Astrocyte of the hippocampus (primary cell): ENCODE measurements at regions not wholly inside any gene's neighbourhood (a gene's known extent, or its start where the extent isn't known, plus 50 kb on each side); places are given as distances from the start of the nearest gene placed in this dataset.
A peak's percentile ranks its signal among the peaks of the same experiment; 100 is the strongest.

ENCODE experiments used
- DNase-seq: peaks from one replicate; pipeline ENCODE4 v3.0.0; 2011; ENCODE audit warnings: low read depth, low spot score

DNA sequence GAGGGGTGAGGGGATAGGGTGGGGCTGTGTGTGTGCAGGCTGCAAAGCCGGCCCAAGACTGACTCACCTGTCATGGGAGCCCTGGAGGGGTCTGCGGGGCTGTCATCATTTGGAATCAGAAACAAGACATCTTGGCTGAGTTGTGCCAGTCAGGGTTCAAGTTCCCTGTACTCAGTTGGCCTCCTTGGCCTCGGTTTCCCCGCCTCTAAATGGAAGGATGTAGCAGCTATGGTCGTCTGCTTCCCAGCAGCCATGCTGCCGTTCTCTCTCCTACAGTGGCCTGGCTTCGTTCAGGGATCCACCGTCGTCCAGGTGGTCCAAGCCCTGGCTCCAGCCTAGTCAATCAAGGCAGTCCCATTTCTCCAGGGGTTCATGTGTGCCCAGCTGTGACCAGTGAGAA, 83.6 kb upstream of the PMEPA1 start:
- no peak for DNase-seq

DNA sequence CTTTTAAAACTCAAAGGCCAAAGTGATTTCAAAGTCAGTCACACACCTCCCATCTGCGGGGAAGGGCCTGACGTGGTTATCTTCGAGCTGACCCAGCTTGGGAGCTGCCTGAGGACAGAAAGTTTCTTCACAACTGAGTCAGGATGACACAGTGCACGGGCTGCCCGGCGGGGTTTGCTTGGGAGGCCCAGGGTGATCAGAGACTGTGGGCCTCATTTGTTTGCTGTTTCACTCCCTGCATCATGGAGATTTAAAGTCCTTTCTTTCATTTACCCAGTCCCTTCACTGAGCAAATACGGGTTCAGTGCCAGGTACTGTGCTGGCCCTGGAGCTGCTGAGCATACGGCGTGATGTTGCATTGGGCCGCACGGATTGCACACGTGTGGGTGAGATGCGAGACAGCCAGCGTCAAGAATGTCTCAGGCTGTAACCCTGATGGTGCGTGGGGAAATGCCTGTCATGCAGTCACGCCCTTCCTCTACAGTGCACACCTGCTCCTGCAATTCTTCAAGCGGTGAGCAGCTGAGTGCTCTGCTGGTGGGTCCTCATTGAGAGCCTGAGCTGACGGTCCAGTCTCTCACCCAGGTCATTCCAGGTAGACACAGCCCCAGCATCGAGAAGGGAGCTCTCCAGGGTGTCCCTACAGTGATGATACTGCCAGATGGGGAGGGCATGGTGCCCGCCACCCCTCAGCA, 82.7 kb upstream of the PMEPA1 start:
- no peak for DNase-seq

DNA sequence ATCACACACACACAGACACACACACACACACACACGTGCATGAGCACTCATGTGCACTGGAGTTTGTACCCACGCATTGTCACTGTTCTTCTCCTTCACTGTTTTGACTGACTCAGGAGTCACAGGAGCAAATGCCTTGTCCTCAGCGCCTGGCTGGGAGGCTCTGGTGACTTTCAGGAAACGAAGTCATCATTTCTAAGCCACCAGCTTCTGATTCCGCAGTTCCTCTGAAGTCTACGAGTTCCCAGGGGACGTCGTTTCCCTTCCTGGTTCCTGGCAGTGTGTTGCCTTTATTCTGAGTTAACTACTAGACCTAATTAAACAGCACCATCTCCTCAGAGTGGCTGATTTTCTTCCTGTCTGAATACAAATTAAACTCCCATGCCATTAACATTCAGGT, 82.2 kb upstream of the PMEPA1 start:
- peak; percentile 15 for DNase-seq

DNA sequence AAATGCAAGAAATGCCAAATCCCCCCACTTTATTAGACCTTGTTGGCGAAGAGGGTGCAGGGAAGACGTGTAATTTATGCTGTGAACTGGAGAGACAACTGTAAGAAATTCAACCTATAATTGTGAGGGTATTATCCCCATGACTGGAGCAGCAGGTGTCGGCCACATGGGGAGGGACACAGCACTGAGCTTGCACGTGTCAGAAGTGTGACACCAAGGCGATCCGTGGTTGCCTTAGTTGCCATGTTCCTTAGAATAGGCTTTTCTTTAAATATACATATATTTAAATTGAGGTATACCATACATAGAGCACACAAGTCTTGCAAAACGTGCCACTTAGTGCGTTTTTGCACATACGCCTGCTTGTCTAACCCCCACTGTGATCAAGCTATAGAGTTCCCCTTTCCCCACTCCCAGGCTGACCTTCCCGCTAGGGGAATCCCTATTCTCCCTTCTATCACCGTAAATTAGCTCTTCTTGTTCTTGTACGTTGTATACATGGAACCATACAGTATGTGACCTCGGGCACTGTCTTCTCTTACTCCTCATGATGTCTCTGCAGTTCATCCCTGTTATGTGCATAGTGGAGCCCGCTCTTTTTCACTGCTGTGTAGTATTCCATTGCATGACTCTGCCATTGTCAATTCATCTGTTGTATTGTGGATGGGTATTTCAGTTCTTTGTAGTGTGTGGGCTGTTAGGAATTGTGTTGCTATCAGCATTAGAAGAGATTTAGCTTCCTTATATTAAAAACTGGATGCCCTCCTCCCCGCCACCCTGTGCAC, 81.6 kb upstream of the PMEPA1 start:
- no peak for DNase-seq

DNA sequence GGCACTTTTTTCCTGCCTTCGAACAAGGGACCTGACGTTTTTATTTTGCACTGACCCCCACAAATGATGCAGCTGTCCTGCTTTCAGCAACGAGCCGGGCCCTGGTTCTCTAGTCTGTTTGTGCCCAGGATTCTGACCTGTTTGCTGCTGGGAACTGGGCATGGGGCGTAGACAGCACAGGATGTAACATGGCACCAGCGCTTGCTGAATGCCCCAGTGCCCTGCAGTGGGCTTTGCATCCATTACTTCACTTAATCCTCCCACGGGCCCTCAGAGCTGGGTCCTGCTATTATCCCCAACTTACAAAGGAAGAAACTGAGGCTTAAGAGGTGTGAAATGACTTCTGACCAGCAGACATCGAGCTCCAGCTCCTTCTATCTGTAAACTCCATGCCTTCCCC, 80.4 kb upstream of the PMEPA1 start:
- DNase-seq = no peak

DNA sequence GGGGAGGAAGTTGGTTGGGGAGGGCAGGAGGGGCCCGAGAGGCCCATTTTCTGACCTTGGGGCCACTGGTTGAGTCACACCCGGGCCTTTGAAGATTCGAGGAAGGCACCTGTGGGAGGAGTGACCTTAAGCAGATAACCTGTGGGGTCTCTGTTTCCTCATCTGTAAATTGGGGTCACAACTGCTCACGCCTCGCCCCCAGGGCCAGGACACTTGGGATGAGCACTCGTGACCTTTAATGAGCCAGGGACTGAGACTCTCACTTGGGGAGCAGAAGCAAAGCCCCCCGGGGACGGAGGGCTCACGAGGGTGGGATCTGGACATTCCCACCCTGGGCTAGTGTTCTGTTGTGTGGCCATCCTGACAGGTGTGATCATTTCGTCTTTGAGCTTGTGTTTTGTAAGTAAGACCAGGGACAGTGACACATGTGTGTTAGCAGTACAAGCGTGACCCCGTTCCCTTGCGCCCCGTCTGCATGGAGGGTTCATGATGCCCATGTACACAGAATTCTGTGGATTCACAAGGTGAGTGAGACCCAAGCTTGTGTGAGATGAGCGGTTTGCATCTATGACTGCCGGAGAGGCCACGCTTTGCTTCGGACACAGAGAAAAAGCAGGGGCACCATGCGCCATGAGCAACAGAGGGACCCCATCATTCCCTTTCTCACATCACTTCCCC, 79.3 kb upstream of the PMEPA1 start:
- no peak for DNase-seq

DNA sequence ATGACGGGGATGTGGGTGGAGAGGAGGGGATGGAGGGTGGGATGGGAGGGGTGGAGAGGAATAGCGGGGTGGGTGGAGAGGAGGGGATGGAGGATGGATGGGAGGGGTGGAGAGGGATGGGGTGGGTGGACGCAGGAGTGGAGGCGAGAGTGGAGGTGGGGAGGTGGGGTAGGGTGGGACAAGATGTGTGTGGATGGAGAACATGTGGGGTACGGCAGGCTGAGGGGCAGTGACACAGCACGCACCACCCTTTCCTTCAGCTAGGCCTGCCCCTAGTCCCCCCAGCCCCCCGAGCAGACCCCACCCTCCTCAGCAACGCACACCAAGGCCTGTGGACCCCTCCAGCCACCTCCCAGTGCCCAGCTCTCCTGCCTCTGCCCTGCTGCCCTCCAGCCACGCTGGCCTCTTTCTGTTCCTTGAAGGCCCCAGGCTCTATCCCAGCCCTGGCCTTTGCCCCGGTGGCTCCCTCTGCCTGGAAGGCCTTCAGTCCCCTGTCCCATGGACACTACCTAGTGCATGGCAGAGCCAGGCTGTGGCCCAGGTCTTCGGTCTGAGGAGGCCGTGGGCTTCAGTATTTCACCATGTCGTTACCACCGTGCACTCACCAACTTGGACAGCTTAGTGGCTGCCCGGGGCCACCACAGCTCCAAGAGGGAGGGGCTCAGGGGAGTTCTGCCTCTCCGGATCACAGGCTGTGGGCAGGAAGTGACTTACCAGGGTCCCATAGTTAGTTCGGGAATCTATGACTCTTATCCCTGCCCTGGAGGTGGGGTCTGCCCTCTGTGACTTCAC, 78.4 kb upstream of the PMEPA1 start:
- DNase-seq = no peak

DNA sequence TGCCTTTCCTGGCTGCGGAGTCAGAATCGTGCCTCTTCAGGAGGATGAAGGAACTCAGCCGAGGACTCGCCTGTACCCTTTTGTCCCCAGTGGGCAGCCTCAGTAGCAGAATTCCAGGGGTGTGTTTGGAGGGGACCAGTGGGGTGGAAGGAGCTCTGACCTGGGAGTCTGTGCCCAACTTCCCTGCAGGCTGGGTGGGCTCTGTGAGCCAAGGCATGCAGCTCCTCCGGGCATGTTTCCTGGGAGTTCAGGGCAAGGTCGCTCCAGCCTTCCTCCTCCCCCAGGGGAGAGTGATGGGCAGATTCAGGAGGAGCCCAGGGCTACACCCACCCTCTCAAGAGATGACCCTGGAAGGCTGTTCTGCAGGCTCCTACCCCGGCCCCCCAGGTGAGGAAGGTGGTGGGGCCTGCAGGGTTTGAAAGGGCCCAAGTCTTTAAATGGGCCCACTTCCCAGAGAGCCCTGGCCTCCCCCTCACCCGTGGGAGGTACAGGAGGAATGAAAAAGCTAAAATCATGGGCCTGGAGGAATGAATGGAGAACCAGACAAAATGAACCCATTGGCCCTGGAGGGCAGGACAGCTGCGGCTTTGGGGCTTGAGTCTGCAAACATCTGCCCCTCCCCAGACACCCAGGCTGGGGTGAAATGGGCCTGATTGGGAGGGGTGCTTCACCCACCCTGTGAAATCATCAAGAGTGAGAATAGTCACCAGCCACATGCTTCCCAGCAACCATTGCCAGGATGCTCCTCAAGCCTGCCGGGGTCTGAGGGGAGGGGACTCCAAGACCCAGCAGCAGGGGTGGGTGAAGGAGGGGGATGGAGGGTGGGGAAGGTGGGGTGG, 77.6 kb upstream of the PMEPA1 start:
- no peak for DNase-seq

DNA sequence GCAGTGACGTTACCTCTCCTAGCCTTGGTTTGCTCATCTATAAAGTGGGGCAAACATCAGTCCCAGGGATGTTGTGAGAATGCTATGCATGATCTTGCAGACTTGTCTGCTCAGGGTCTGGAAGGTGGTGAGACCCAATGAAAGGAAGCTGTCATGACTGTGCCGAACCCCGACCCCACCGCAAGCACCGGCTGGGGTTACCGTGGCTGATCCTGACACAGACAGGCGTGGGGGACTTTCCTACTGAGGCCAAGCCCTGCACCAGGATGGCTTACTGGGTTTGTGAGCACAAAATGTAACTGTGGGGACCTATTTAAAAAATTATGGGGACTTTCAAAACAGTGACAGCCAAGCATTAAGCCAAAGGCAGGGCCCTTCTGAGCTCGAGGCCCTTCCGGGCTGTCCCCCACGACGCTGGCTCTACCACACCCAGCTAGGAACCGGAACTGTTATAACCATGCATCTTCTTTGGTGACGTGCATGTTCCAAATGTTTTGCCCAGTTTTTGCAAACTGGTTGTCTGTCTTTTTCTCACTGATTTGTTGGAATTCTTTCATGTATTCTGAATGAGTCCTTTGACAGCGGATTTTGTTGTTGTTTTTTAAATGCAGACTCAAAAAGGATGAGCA, 76.6 kb upstream of the PMEPA1 start:
- no peak for DNase-seq

DNA sequence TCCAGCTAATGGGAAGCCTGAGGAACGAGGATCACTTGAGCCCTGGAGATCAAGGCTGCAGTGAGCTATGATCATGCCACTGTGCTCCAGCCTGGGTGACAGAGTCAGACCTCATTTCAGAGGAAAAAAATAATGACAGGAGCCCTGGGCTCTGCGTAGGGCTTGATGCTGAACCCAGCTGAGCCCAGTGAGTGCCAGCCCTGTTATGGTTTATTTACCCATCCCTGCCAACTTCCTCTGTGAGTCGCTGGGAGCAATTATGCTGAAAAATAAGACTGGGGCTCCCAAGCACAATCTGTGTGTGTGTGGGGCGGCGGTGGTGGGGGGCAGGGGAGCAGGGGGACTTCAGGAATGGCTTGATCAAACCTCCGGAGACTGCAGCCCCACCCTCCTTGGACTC, 75.9 kb upstream of the PMEPA1 start:
- no peak for DNase-seq

DNA sequence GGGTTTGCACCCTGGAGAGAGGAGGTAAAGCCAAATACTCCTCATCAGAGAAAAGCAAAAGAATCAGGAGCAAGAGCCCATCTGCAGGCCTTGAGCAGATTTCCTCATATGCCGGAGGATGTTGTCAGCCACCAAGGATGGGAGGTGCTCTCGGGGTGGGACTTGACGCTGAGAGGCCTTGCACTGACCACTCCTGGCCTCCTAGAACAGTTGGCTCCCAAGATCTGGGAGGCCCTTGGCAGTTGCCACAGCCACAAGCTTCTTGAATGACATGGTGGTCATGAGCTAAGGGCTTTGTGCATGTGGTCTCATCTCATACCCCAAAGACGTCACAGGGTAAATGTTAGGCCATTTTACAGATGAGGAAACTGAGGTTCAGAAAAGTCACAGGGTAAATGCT, 75.2 kb upstream of the PMEPA1 start:
- no peak for DNase-seq

DNA sequence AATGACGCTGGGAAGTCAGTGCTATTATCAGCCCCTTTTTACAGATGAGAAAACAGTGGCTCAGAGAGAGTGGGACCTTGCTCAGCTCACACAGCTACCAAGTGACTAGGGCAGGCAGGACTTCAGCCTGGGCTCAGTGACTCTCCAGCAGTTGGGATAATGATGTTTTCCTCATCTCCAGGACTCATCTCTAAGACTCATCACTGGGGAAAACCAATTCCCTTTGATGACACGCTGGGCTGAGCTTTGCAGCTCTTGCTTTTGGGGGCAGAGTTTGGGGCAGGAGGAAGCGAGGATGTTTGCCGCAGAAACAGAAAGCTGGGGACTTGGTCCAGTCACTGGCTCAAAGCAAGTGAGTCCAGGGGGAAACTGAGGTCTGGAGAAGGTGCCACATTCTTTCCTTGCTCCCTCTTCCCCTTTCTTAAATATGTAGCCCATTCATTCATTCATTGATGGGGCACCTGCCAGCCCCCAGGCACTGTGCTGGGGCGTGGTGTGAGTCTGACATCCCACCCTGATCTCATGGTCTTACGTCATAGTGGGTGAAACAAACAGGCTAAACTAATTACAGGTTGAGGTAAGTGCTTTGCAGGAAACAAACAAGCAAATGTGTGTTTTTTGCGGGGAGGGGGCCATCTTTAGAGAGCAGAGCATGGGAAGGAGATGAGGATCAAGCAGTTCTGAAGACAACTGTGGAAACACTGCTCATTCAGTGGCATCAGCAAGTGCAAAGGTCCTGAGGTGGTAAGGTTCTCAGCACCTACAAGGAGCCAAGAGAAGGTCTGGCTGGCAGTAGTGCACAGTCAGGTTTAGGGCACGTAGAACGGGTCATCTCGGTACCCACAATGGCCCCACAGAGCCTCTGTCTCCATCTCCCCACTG, 74.4 kb upstream of the PMEPA1 start:
- DNase-seq = no peak

DNA sequence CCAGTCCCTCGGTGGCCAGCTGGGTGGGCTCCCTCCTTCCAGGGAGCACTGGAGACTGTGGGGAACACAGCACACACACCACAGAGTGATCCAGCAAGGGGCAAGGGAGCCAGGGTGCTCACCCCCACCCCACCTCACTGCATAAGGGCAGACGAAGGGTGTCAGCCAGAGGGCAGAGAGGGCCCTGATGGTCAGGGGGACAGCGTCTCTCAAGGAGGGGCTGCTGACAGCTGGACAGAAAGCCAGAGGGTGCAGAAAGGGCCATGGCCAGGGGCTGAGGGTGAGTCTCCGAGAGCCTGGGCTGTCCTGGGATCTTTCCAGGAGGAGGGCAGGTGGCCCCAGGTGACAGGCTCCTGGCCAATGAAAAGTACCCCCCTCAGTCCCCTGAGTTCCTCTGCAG, 73.4 kb upstream of the PMEPA1 start:
- no peak for DNase-seq

DNA sequence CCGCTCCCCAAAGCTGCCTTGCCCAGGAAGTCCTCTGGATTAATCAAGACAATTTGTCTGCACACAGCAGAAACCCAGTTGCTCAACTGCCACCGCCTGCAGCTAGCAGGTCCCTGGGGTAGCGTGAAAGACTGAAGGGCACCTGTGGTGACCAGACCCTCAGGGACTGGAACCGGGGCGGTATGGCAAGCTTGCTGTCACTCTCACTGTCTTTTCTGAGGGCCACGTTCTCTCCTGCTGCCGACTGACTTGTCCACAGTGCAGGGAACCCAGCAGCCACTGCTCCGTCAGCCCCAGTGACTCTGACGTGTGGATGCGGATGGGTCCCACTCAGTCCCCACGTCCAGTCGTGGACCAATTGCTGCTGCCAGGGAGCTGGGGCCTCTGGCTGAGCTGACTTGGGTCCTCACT, 72.8 kb upstream of the PMEPA1 start:
- DNase-seq = no peak

DNA sequence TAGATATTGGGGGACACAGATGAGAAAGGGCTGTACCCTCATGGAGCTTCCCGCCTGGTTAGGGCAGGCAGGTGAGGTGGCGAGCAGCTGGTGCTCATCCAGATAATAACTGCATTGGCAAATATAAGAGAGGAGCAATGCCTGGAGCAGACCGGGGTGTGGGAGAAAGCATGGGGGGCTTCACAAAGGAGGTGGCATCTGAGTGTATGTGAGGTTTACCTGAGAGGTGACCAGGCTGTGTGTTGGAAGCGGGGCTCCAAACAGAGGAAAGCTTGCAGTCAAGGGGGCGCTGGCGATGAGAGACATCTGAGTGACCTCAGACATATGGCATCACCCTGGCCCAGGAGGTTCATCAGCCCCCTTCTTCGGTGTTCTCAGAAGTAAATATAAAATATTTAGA, 72.1 kb upstream of the PMEPA1 start:
- no peak for DNase-seq

DNA sequence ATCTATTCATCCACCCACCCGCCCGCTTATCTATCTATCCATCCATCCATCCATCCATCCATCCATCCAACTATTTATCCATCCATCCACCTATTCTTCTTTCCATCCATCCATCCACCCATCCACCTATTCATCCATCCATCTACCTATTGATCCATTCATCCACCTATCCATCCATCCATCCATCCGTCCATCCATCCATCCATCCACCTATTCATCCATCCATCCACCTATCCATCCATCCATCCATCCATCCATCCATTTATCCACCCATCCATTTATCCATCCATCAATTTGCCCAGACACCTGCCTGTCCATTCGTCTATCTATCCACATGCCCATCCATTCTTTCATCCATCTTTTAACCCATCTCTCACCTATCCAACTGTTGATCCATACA, 71.1 kb upstream of the PMEPA1 start:
- DNase-seq = no peak

DNA sequence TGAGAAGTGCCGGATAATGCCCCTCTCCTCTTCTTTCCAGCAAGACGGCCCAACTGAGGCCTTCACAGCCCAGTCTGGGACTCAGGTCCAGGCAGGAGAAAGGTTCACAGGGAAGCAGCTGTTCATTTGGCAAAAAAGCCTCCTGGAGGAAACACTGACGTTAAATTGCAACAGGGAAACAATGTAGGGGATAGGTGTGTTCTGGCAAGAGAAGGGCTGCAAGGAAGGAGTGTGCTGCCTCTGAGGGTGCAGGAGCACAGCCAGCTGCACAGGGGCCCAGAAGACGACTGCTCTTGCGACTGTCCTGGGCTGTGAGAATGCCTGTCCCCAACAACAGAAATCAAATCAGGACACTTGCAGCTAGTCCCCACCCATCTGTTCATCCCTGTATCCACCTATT, 70.6 kb upstream of the PMEPA1 start:
- DNase-seq = no peak

DNA sequence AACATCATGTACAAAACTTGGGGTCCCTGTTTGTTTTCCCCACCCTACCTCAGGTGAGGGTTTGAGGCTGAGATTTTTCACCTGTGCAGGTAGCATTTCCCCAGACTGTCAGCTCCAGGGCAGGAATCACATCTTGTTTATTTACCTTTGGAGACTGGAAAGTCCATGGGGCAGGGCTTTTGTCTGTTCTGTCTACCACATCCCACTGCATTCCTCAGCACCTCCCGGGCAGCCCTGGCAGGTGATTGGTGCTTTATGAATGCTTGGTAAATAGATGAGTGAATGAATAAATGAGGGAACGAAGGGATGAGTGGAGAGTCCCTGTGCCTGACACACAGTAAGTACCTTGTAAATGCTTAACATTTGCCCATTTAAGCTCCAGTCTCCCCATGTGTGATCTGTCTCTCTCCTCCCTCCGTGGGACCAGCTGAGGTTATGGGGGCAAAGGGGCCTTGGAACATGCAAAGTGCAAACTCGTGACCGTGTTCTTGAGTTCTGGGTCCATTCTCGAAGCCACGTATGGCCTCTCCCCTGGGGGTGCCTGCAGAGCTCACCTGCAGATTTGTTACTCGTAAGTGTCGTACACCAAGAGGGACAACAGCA, 69.7 kb upstream of the PMEPA1 start:
- DNase-seq = peak; percentile 21

DNA sequence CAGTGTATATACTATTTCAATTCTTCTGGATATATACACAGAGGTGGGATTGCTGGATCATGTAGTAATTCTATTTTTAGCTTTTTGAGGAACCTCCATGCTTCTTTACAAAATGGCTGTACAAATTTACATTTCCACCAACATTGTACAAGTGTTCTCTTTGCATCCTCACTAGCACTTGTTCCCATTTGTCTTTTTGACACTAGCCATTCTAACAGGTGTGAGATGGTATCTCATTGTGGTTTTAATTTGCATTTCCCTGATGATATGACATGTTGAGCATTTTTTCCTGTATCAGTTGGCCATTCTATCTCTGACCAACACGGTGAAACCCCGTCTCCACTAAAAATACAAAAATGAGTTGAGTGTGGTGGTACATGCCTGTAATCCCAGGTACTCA, 68.1 kb upstream of the PMEPA1 start:
- no peak for DNase-seq
